WTC11 (cell line): ENCODE measurements at regions not wholly inside any gene's neighbourhood (a gene's known extent, or its start where the extent isn't known, plus 50 kb on each side); places are given as distances from the start of the nearest gene placed in this dataset.

ENCODE experiments used
- ATAC-seq: fragments of 200-7000 bp; cut with Tn5 transposase; 2 replicates; pipeline ENCODE4 v1.10.0; 2021; ENCODE audit warnings: mild to moderate bottlenecking, moderate library complexity
- CTCF ChIA-PET: fragments of 300-600 bp; sonication (Branson Sonifier 250); formaldehyde crosslinking; loops from one replicate; lab custom pipeline; 2021; ENCODE audit warnings: antibody characterized with exemption; lab: Charles Lee
- POLR2A ChIA-PET: fragments of 350-600 bp; sonication (Branson Sonifier 250); formaldehyde crosslinking; loops from one replicate; lab custom pipeline; 2021; ENCODE audit warnings: antibody characterized with exemption; lab: Charles Lee
- DNase-seq: peaks from one replicate; pipeline ENCODE4 v3.0.0; 2021; ENCODE audit warnings: low spot score
- H3K27ac Mint-ChIP-seq: 2 replicates; pipeline ENCODE4 v1.8.0; 2021; ENCODE audit warnings: mixed read lengths
- H3K27me3 Mint-ChIP-seq: 2 replicates; pipeline ENCODE4 v1.8.0; 2021; ENCODE audit warnings: low read depth, mild to moderate bottlenecking, moderate library complexity, mixed read lengths
- H3K36me3 Mint-ChIP-seq: 2 replicates; pipeline ENCODE4 v1.8.0; 2021; ENCODE audit warnings: mixed read lengths
- H3K4me1 Mint-ChIP-seq: 2 replicates; pipeline ENCODE4 v1.8.0; 2022; ENCODE audit warnings: mixed read lengths
- H3K4me3 Mint-ChIP-seq: 2 replicates; pipeline ENCODE4 v1.8.0; 2021; ENCODE audit warnings: mild to moderate bottlenecking, moderate library complexity, mixed read lengths
- H3K9me3 Mint-ChIP-seq: 2 replicates; pipeline ENCODE4 v1.8.0; 2021; ENCODE audit warnings: mixed read lengths
- ATF2 ChIP-seq: sonication (generic); formaldehyde crosslinking; IDR thresholded peaks from 2 replicates; pipeline ENCODE4 v1.8.1; 2022; ENCODE audit warnings: low read depth, missing genetic modification reagents, borderline replicate concordance
- CREB1 ChIP-seq: sonication (generic); formaldehyde crosslinking; IDR thresholded peaks from 2 replicates; pipeline ENCODE4 v1.8.0; 2023; ENCODE audit warnings: mild to moderate bottlenecking, missing genetic modification reagents
- CREM ChIP-seq: sonication (generic); formaldehyde crosslinking; IDR thresholded peaks from 2 replicates; pipeline ENCODE4 v1.8.1; 2022; ENCODE audit warnings: mild to moderate bottlenecking, missing genetic modification reagents, moderate library complexity
- E2F5 ChIP-seq: sonication (generic); formaldehyde crosslinking; IDR thresholded peaks from 2 replicates; pipeline ENCODE4 v1.8.1; 2022; ENCODE audit warnings: mild to moderate bottlenecking, moderate library complexity, missing genetic modification reagents
- FOXP4 ChIP-seq: sonication (generic); formaldehyde crosslinking; IDR thresholded peaks from 2 replicates; pipeline ENCODE4 v1.8.0; 2022; ENCODE audit warnings: mild to moderate bottlenecking, missing genetic modification reagents
- JAZF1 ChIP-seq: fragments of 250-450 bp; sonication (Bioruptor Pico); IDR thresholded peaks from 2 replicates; pipeline ENCODE4 v1.9.0; 2021; ENCODE audit warnings: moderate library complexity, mild to moderate bottlenecking, inconsistent platforms
- MXD4 ChIP-seq: fragments of 250-450 bp; sonication (Bioruptor Pico); IDR thresholded peaks from 2 replicates; pipeline ENCODE4 v1.8.0; 2021; ENCODE audit warnings: mild to moderate bottlenecking, moderate library complexity, borderline replicate concordance
- NR1H2 ChIP-seq: sonication (generic); formaldehyde crosslinking; IDR thresholded peaks from 2 replicates; pipeline ENCODE4 v1.9.0; 2021; ENCODE audit warnings: mild to moderate bottlenecking, moderate library complexity, missing genetic modification reagents
- OVOL2 ChIP-seq: fragments of 250-450 bp; sonication (Bioruptor Pico); IDR thresholded peaks from 2 replicates; pipeline ENCODE4 v1.9.0; 2021; ENCODE audit warnings: mild to moderate bottlenecking, borderline replicate concordance
- RORB ChIP-seq: fragments of 250-450 bp; sonication (Bioruptor Pico); IDR thresholded peaks from 2 replicates; pipeline ENCODE4 v1.9.0; 2021; ENCODE audit warnings: mild to moderate bottlenecking
- SMAD4 ChIP-seq: sonication (generic); formaldehyde crosslinking; IDR thresholded peaks from 2 replicates; pipeline ENCODE4 v1.8.0; 2022; ENCODE audit warnings: mild to moderate bottlenecking, missing genetic modification reagents
- ZNF138 ChIP-seq: sonication (generic); formaldehyde crosslinking; conservative IDR thresholded peaks from 2 replicates; pipeline ENCODE4 v1.8.1; 2022; ENCODE audit warnings: mild to moderate bottlenecking, moderate library complexity, missing genetic modification reagents
- ZNF219 ChIP-seq: sonication (generic); formaldehyde crosslinking; IDR thresholded peaks from 2 replicates; pipeline ENCODE4 v1.8.0; 2023; ENCODE audit warnings: missing genetic modification reagents, mild to moderate bottlenecking, borderline replicate concordance
- TF ChIP-seq, protein P1 (sequence below): sonication (generic); formaldehyde crosslinking; conservative IDR thresholded peaks from 2 replicates; pipeline ENCODE4 v1.8.1; 2023; ENCODE audit warnings: mild to moderate bottlenecking, low read depth, missing genetic modification reagents, moderate library complexity
- TF ChIP-seq, protein P2 (sequence below): sonication (generic); formaldehyde crosslinking; conservative IDR thresholded peaks from 2 replicates; pipeline ENCODE4 v1.8.1; 2022; ENCODE audit warnings: mild to moderate bottlenecking, missing genetic modification reagents

GRCh38 chr15:35852818-35853624 is 307.1 kb upstream of the DPH6 start:
- no peaks in the 10 kb centered on the region for H3K36me3 Mint-ChIP-seq
- DNase-seq, result no peak
- H3K9me3 Mint-ChIP-seq, result no peaks in the 10 kb centered on the region
- no peaks in the 10 kb centered on the region for H3K27me3 Mint-ChIP-seq
- no peak overlapping the region for H3K27ac Mint-ChIP-seq
- TF ChIP-seq, protein P1, sequence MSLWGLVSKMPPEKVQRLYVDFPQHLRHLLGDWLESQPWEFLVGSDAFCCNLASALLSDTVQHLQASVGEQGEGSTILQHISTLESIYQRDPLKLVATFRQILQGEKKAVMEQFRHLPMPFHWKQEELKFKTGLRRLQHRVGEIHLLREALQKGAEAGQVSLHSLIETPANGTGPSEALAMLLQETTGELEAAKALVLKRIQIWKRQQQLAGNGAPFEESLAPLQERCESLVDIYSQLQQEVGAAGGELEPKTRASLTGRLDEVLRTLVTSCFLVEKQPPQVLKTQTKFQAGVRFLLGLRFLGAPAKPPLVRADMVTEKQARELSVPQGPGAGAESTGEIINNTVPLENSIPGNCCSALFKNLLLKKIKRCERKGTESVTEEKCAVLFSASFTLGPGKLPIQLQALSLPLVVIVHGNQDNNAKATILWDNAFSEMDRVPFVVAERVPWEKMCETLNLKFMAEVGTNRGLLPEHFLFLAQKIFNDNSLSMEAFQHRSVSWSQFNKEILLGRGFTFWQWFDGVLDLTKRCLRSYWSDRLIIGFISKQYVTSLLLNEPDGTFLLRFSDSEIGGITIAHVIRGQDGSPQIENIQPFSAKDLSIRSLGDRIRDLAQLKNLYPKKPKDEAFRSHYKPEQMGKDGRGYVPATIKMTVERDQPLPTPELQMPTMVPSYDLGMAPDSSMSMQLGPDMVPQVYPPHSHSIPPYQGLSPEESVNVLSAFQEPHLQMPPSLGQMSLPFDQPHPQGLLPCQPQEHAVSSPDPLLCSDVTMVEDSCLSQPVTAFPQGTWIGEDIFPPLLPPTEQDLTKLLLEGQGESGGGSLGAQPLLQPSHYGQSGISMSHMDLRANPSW (CRISPR knock-in tag), result no peak
- TF ChIP-seq CREB1 (no peak), OVOL2 (CRISPR knock-in tag) (no peak)
- CTCF ChIA-PET, result interaction anchor here (0.5 kb wide), 1 partner anchor 668 kb away, joined by 5 read pairs; no protein-coding TSS in a partner anchor
- POLR2A ChIA-PET, result interaction anchor here (0.6 kb wide), 1 partner anchor 238 kb away, joined by 6 read pairs; no protein-coding TSS in a partner anchor
- ATAC-seq, result no peak
- no peak overlapping the region for H3K4me3 Mint-ChIP-seq
- H3K4me1 Mint-ChIP-seq, result no peaks in the 10 kb centered on the region

DNA sequence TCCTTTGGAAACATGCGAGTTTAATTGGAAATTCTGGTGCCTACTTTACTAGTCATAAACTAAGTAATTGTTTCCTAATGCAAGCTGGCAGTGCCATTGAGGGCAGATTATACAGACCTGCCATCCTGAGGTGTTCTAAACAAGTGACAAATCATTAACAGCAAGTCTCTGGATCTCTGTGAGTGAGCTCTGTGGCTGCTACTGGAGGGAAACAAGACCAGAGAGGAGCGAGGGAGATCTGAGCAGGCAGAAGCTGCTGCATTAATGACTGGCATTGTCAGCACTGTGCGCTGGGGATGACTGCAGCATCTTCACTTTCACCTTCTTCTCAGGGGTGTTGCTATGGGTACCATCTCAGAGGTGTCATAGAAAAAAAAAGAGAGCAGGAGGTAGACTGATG is 308.4 kb upstream of the DPH6 start:
- no peaks in the 10 kb centered on the region for H3K27me3 Mint-ChIP-seq
- TF ChIP-seq SMAD4 (CRISPR knock-in tag), result no peak
- TF ChIP-seq NR1H2, result no peak
- H3K36me3 Mint-ChIP-seq, result no peaks in the 10 kb centered on the region
- ChIA-PET POLR2A (no interaction called here), CTCF (no interaction called here)
- DNase-seq (no peak), ATAC-seq (no peak)
- H3K9me3 Mint-ChIP-seq, result no peaks in the 10 kb centered on the region
- H3K4me3 Mint-ChIP-seq, result no peak overlapping the region
- H3K4me1 Mint-ChIP-seq, result peaks cover 9% of the 10 kb centered on the region
- H3K27ac Mint-ChIP-seq, result no peak overlapping the region

DNA sequence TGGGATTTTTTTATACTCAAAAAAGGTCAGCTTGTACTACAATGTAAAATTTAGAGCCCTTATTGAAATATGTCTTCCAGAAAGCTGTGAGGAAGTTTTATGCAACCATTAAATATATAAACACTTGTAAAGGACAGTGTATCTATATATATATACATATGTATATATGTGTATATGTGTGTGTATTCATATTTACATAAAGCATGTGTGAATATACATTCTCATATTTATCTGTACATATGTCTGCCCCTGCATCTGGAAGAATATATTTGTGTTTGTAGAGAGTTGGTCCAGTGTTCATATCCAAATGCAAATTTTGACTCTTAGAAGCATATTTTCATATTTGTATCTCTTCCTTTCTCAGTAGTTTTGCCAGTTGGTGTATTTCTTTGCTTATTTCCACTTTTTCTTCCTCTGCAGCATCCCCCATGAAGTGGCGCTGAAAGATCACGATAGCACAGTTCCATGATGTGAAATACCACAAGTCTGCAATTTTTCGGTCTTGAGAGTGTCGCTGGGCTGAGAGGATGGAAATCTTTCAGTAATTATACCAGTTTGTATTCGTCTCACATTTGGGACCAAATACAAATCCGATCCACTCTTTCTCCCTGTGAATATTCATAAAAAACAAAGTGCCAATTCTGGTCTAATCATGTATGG is 311.7 kb upstream of the DPH6 start:
- Mint-ChIP-seq H3K9me3 (peaks cover 8% of the 10 kb centered on the region), H3K4me3 (no peak overlapping the region), H3K27me3 (no peaks in the 10 kb centered on the region), H3K36me3 (no peaks in the 10 kb centered on the region), H3K27ac (no peak overlapping the region), H3K4me1 (peaks cover 17% of the 10 kb centered on the region)
- POLR2A ChIA-PET, result no interaction called here
- ATAC-seq, result no peak
- DNase-seq, result no peak
- TF ChIP-seq CREM (CRISPR knock-in tag), result no peak
- no peak for TF ChIP-seq ZNF219
- no peak for TF ChIP-seq NR1H2
- TF ChIP-seq CREB1, result no peak
- TF ChIP-seq E2F5, result no peak
- no peak for TF ChIP-seq JAZF1 (CRISPR knock-in tag)
- TF ChIP-seq RORB, result no peak
- TF ChIP-seq, protein P1 (CRISPR knock-in tag), result no peak
- CTCF ChIA-PET, result no interaction called here

DNA sequence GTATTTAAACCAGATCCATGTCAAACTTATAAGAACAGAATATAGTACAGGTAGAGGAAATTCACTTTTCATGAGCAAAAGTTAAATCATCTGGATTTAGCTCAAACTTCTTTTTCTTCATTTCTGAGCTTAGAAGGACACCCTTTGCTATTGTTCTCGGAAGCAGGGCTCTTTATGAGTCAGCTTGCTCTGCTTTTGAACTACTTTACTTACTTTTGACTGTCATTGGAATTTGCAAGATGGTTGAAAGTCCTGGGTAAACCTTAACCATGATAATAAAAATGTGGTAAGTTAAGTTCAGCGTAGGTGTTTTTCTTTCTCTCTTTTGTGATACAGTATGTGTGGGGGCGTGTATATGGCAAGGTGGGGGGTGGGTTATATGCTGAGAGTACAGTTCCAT is 312.7 kb upstream of the DPH6 start:
- H3K27ac Mint-ChIP-seq, result peak overlapping the region; percentile 84; the same call in 1 of the 2 replicates
- POLR2A ChIA-PET, result interaction anchor here (0.6 kb wide), 1 partner anchor 733 kb away, joined by 3 read pairs; no protein-coding TSS in a partner anchor
- peaks cover 17% of the 10 kb centered on the region for H3K4me1 Mint-ChIP-seq
- TF ChIP-seq MXD4 (no peak), ATF2 (CRISPR knock-in tag) (no peak), ZNF138 (CRISPR knock-in tag) (no peak), FOXP4 (CRISPR knock-in tag) (no peak)
- TF ChIP-seq, protein P2, sequence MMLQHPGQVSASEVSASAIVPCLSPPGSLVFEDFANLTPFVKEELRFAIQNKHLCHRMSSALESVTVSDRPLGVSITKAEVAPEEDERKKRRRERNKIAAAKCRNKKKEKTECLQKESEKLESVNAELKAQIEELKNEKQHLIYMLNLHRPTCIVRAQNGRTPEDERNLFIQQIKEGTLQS (CRISPR knock-in tag), result no peak

More for the DNA sequence above, 312.7 kb upstream of the DPH6 start:
- CTCF ChIA-PET, result interaction anchor here (1.1 kb wide), 1 partner anchor 107 kb away, joined by 3 read pairs; no protein-coding TSS in a partner anchor
- ATAC-seq, result no peak
- no peak for DNase-seq
- Mint-ChIP-seq H3K27me3 (no peaks in the 10 kb centered on the region), H3K36me3 (no peaks in the 10 kb centered on the region), H3K9me3 (peaks cover 8% of the 10 kb centered on the region), H3K4me3 (no peak overlapping the region)
